ENCODE measurements at regions not wholly inside any gene's neighbourhood (a gene's known extent, or its start where the extent isn't known, plus 50 kb on each side); places are given as distances from the start of the nearest gene placed in this dataset.

DNA sequence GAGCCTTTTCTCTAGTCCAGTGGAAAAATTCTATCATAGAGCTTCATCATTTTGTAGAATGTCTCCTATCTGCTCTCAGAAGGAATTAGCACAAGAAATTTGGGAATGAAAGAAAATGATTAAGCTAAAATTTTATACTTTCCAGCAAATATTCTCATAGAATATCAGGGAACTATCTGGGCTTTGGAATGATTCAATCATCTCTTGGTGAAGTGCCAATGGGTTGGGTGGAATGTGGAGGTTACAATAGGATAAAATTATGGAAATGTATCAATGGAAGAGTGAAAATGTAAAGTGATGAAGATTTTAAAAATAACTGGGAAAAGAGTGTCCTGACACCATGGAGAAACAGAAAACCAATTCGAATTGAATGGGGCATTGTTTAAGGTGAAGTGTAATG lies 119.0 kb upstream of the MID1 start:
- TF ChIP-seq, protein P1, sequence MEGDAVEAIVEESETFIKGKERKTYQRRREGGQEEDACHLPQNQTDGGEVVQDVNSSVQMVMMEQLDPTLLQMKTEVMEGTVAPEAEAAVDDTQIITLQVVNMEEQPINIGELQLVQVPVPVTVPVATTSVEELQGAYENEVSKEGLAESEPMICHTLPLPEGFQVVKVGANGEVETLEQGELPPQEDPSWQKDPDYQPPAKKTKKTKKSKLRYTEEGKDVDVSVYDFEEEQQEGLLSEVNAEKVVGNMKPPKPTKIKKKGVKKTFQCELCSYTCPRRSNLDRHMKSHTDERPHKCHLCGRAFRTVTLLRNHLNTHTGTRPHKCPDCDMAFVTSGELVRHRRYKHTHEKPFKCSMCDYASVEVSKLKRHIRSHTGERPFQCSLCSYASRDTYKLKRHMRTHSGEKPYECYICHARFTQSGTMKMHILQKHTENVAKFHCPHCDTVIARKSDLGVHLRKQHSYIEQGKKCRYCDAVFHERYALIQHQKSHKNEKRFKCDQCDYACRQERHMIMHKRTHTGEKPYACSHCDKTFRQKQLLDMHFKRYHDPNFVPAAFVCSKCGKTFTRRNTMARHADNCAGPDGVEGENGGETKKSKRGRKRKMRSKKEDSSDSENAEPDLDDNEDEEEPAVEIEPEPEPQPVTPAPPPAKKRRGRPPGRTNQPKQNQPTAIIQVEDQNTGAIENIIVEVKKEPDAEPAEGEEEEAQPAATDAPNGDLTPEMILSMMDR (IDR thresholded peaks at IDR 0.05; ENCODE audit: insufficient read depth, low read depth, low read length), result no peak
- no peak for TF ChIP-seq EZH2 (IDR thresholded peaks at IDR 0.05; ENCODE audit: insufficient read depth, low read length)

Data from astrocyte (in vitro differentiated cells and primary cell).